ENCODE measurements at regions not wholly inside any gene's neighbourhood (a gene's known extent, or its start where the extent isn't known, plus 50 kb on each side); places are given as distances from the start of the nearest gene placed in this dataset.
"Not testable (repeated sequence)": the region's sequence is repeated elsewhere in the genome, so short reads cannot be mapped to it uniquely, and the experiment has no call there.

- H3K27me3 ChIP-seq: no peaks in the 10 kb centered on the region
- no peaks in the 10 kb centered on the region for H3K9me3 ChIP-seq (ENCODE audit: low read depth)
- H4K20me1 ChIP-seq (ENCODE audit: low read depth): no peaks in the 10 kb centered on the region
- no peak for DNase-seq (ENCODE audit: low spot score)
- H3K9me3 Mint-ChIP-seq: peaks cover 12% of the 10 kb centered on the region
- no peaks in the 10 kb centered on the region for H3F3A ChIP-seq (ENCODE audit: low read depth)
- no peak overlapping the region for H3K4me2 ChIP-seq
- H3K27ac Mint-ChIP-seq: no peak overlapping the region
- H3K4me1 ChIP-seq: no peaks in the 10 kb centered on the region
- no peak overlapping the region for H3K4me3 ChIP-seq
- H3K36me3 ChIP-seq: no peaks in the 10 kb centered on the region
- H3K27ac ChIP-seq: no peak overlapping the region
- no peaks in the 10 kb centered on the region for H3K79me2 ChIP-seq (ENCODE audit: low read depth)
- H3K27me3 Mint-ChIP-seq (ENCODE audit: insufficient read depth, low read depth): peaks cover 7% of the 10 kb centered on the region
- TF ChIP-seq EZH2phosphoT487 (IDR thresholded peaks at IDR 0.05): no peak
- TF ChIP-seq, protein P1, sequence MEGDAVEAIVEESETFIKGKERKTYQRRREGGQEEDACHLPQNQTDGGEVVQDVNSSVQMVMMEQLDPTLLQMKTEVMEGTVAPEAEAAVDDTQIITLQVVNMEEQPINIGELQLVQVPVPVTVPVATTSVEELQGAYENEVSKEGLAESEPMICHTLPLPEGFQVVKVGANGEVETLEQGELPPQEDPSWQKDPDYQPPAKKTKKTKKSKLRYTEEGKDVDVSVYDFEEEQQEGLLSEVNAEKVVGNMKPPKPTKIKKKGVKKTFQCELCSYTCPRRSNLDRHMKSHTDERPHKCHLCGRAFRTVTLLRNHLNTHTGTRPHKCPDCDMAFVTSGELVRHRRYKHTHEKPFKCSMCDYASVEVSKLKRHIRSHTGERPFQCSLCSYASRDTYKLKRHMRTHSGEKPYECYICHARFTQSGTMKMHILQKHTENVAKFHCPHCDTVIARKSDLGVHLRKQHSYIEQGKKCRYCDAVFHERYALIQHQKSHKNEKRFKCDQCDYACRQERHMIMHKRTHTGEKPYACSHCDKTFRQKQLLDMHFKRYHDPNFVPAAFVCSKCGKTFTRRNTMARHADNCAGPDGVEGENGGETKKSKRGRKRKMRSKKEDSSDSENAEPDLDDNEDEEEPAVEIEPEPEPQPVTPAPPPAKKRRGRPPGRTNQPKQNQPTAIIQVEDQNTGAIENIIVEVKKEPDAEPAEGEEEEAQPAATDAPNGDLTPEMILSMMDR (IDR thresholded peaks at IDR 0.05): no peak
- no peak for TF ChIP-seq EZH2 (IDR thresholded peaks at IDR 0.05)
- no peak overlapping the region for H3K9ac ChIP-seq
- H3K36me3 Mint-ChIP-seq: no peaks in the 10 kb centered on the region
- H3K4me1 Mint-ChIP-seq: peaks cover 6% of the 10 kb centered on the region
- H2AFZ ChIP-seq (replicated peaks): no peak overlapping the region
- H3K4me3 Mint-ChIP-seq: no peak overlapping the region
These were observed 128.3 kb upstream of the LSM14A start for GRCh38 chr19:34044021-34044420.

- H3K4me1 ChIP-seq: no peaks in the 10 kb centered on the region
- no peak overlapping the region for H3K27ac ChIP-seq
- TF ChIP-seq, protein P1 (IDR thresholded peaks at IDR 0.05): no peak
- no peak for TF ChIP-seq EZH2phosphoT487 (IDR thresholded peaks at IDR 0.05)
- no peak for TF ChIP-seq EZH2 (IDR thresholded peaks at IDR 0.05)
- Mint-ChIP-seq H3K4me1 (no peaks in the 10 kb centered on the region), H3K36me3 (no peaks in the 10 kb centered on the region), H3K9me3 (peaks cover 2% of the 10 kb centered on the region), H3K27me3 (ENCODE audit: insufficient read depth, low read depth) (peaks cover 2% of the 10 kb centered on the region), H3K4me3 (no peak overlapping the region), H3K27ac (no peak overlapping the region)
- no peak overlapping the region for H3K4me3 ChIP-seq
- no peaks in the 10 kb centered on the region for H3K9me3 ChIP-seq (ENCODE audit: low read depth)
- H3K27me3 ChIP-seq: no peaks in the 10 kb centered on the region
- H2AFZ ChIP-seq (replicated peaks): no peak overlapping the region
- no peaks in the 10 kb centered on the region for H3K36me3 ChIP-seq
- no peak overlapping the region for H3K9ac ChIP-seq
- H3F3A ChIP-seq (ENCODE audit: low read depth): no peaks in the 10 kb centered on the region
- H3K4me2 ChIP-seq: no peak overlapping the region
- no peak for DNase-seq (ENCODE audit: low spot score)
- no peaks in the 10 kb centered on the region for H3K79me2 ChIP-seq (ENCODE audit: low read depth)
- H4K20me1 ChIP-seq (ENCODE audit: low read depth): no peaks in the 10 kb centered on the region
These were observed 122.4 kb upstream of the LSM14A start for GRCh38 chr19:34049944-34050343.

DNA sequence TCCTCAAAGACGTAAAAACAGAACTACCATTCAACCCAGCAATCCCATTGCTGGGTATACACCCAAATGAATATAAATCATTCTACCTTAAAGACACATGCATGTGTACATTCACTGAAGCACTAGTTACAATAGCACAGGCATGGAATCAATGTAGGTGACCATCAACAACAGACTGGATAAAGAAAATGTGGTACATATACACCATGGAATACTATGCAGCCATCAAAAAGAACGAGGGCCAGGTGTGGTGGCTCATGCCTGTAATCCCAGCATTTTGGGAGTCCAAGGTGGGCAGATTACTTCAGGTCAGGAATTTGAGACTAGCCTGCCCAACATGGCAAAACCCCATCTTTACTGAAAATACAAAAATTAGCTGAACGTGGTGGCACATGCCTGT lies 121.9 kb upstream of the LSM14A start:
- not testable (repeated sequence) for H3K4me3 ChIP-seq; H3K9me3 Mint-ChIP-seq; H3K4me1 ChIP-seq; H3K36me3 ChIP-seq; H3K27ac ChIP-seq; H4K20me1 ChIP-seq (ENCODE audit: low read depth); H3K4me2 ChIP-seq; DNase-seq (ENCODE audit: low spot score); H3K4me3 Mint-ChIP-seq; H3K27me3 ChIP-seq; H3F3A ChIP-seq (ENCODE audit: low read depth); H3K4me1 Mint-ChIP-seq; H2AFZ ChIP-seq (replicated peaks); H3K36me3 Mint-ChIP-seq; H3K9me3 ChIP-seq (ENCODE audit: low read depth); H3K27me3 Mint-ChIP-seq (ENCODE audit: insufficient read depth, low read depth); H3K27ac Mint-ChIP-seq; H3K9ac ChIP-seq; H3K79me2 ChIP-seq (ENCODE audit: low read depth)

DNA sequence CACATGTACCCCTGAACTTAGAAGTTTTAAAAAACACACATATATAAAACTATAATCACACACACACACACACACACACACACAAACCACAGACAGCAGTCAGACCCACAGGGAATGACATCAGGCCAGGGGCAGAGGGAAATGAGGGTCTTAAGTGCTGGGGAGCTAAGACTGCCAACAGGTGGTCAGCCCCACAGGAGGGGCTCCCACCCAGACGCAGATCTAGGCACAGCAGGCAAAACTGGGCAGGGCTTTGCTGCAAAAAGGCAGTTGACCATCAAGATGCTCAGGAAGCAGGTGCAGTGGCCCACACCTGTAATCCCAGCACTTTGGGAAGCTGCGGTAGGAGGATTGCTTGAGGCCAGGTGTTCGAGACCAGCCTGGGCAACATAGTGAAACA lies 121.0 kb upstream of the LSM14A start:
- Histone ChIP-seq H2AFZ (replicated peaks) (no peak overlapping the region), H3K27me3 (no peaks in the 10 kb centered on the region), H3K36me3 (no peaks in the 10 kb centered on the region), H3K4me3 (no peak overlapping the region), H3F3A (ENCODE audit: low read depth) (no peaks in the 10 kb centered on the region), H3K9ac (no peak overlapping the region), H4K20me1 (ENCODE audit: low read depth) (no peaks in the 10 kb centered on the region), H3K27ac (no peak overlapping the region), H3K9me3 (ENCODE audit: low read depth) (no peaks in the 10 kb centered on the region), H3K4me2 (no peak overlapping the region), H3K79me2 (ENCODE audit: low read depth) (no peaks in the 10 kb centered on the region), H3K4me1 (no peaks in the 10 kb centered on the region)
- TF ChIP-seq, protein P1 (IDR thresholded peaks at IDR 0.05): no peak
- TF ChIP-seq EZH2 (IDR thresholded peaks at IDR 0.05) (no peak), EZH2phosphoT487 (IDR thresholded peaks at IDR 0.05) (no peak)
- Mint-ChIP-seq H3K9me3 (peaks cover 2% of the 10 kb centered on the region), H3K27me3 (ENCODE audit: insufficient read depth, low read depth) (peaks cover 2% of the 10 kb centered on the region), H3K36me3 (no peaks in the 10 kb centered on the region), H3K4me3 (no peak overlapping the region), H3K4me1 (no peaks in the 10 kb centered on the region), H3K27ac (no peak overlapping the region)
- no peak for DNase-seq (ENCODE audit: low spot score)
